ENCODE measurements at regions not wholly inside any gene's neighbourhood (a gene's known extent, or its start where the extent isn't known, plus 50 kb on each side); places are given as distances from the start of the nearest gene placed in this dataset.
"Not testable (repeated sequence)": the region's sequence is repeated elsewhere in the genome, so short reads cannot be mapped to it uniquely, and the experiment has no call there.

- no peak overlapping the region for H3K4me3 ChIP-seq (ENCODE audit: low read depth, low read length)
- no peak for TF ChIP-seq CTCF (IDR thresholded peaks at IDR 0.05; ENCODE audit: low read depth, low read length)
Observed at GRCh38 chr2:186968277-186968676, 119.3 kb upstream of the ZSWIM2 start.

DNA sequence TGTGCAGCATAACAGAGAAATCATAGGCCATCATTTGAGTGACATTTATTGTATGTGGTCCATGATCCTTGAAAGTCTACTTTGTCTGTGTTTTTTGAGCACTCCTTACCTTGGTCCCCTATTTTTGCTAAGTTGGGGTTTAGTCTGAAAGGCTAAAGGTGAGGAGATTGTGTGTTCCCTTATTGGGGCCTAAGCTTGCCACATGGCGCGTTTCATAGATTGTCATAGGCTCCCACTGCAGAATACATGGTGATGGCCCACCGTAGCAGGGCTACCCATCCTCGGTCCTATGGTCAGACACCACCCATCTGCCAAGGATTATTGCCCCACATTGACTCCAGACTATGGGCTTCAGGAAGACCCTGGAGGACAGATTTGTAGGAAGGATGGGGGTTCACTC, 117.0 kb upstream of the ZSWIM2 start:
- TF ChIP-seq CTCF (IDR thresholded peaks at IDR 0.05; ENCODE audit: low read depth, low read length): no peak
- H3K4me3 ChIP-seq (ENCODE audit: low read depth, low read length): no peak overlapping the region

DNA sequence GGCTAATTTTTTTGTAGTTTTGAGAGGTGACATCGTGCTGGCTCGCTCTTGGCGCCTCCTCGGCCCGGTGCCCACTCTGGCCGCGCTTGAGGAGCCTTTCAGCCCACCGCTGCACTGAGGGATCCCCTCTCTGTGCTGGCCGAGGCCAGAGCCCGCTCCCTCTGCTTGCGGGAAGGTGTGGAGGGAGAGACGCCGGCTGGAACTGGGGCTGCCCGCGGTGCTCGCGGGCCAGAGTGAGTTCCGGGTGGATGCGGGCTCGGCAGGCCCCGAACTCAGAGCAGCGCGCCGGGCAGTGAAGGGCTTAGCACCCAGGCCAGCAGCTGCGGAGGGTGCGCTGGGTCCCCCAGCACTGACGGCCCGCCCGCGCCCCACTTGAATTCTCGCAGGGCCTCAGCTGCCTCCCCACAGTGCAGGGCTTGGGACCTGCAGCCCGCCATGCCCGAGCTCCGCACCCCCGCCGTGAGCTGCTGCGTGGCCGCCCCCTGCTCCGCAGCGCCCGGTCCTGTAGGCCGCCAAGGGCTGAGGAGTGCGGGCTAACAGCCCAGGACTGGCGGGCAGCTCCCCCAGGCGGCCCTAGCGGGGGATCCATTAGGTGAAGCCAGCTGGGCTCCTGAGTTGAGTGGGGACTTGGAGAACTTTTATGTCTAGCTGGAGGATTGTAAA, 113.2 kb upstream of the ZSWIM2 start:
- no peak overlapping the region for H3K4me3 ChIP-seq (ENCODE audit: low read depth, low read length)
- no peak for TF ChIP-seq CTCF (IDR thresholded peaks at IDR 0.05; ENCODE audit: low read depth, low read length)

DNA sequence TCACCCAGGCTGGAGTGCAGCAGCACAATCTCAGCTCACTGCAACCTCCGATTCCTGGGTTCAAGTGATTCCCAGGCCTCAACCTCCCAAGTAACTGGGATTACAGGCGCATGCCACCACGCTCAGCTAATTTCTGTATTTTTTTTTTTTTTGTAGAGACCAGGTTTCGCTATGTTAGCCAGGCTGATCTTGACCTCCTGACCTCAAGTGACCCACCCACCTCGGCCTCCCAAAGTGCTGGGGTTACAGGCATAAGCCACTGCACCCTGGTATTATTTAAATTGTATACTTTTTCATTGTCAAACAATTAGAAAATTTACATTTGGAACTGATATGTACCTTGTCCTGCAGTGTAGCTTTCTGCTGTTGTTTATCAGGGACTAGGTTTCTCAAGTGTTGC, 111.3 kb upstream of the ZSWIM2 start:
- H3K4me3 ChIP-seq (ENCODE audit: low read depth, low read length): not testable (repeated sequence)

DNA sequence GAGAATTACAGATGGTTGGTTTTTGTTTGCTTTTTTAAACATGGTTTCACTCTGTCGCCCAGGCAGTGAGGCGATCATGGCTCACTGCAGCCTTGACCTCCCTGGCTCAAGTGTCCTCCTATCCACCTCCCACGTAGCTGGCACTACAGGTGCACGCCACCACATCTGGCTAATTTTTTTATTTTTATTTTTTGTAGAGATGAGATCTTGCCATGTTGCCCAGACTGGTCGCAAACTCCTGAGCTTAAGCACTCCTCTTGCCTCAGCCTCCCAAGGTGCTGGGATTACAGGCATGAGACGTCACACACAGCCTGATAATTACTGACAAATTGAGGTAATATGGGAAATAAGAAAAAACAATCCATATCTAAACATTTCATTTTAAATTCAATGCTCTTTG, 110.5 kb upstream of the ZSWIM2 start:
- no peak overlapping the region for H3K4me3 ChIP-seq (ENCODE audit: low read depth, low read length)
- no peak for TF ChIP-seq CTCF (IDR thresholded peaks at IDR 0.05; ENCODE audit: low read depth, low read length)

- no peak overlapping the region for H3K4me3 ChIP-seq (ENCODE audit: low read depth, low read length)
- no peak for TF ChIP-seq CTCF (IDR thresholded peaks at IDR 0.05; ENCODE audit: low read depth, low read length)
Observed at GRCh38 chr2:186950694-186951093, 101.7 kb upstream of the ZSWIM2 start.

GRCh38 chr2:186949726-186950256, 100.8 kb upstream of the ZSWIM2 start:
- no peak for TF ChIP-seq CTCF (IDR thresholded peaks at IDR 0.05; ENCODE audit: low read depth, low read length)
- no peak overlapping the region for H3K4me3 ChIP-seq (ENCODE audit: low read depth, low read length)

- TF ChIP-seq CTCF (IDR thresholded peaks at IDR 0.05; ENCODE audit: low read depth, low read length): no peak
- H3K4me3 ChIP-seq (ENCODE audit: low read depth, low read length): no peak overlapping the region
Observed at GRCh38 chr2:186947516-186947915, 98.5 kb upstream of the ZSWIM2 start.
